ENCODE measurements at regions not wholly inside any gene's neighbourhood (a gene's known extent, or its start where the extent isn't known, plus 50 kb on each side); places are given as distances from the start of the nearest gene placed in this dataset.
"Not testable (repeated sequence)": the region's sequence is repeated elsewhere in the genome, so short reads cannot be mapped to it uniquely, and the experiment has no call there.

DNA sequence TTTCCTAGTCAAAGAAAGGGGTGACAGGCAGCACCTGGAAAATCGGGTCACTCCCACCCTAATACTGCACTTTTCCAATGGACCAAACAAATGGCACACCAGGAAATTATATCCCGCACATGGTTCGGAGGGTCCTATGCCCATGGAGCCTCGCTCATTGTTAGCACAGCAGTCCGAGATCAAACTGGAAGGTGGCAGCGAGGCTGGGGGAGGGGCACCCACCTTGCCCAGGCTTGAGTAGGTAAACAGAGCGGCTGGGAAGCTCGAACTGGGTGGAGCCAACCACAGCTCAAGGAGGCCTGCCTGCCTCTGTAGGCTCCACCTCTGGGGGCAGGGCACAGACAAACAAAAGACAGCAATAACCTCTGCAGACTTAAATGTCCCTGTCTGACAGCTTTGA, 539.2 kb upstream of the ST8SIA4 start:
- WGBS = 88% methylated on average over 8 of the region's 8 CpGs
- H3K4me1 ChIP-seq (ENCODE audit: control insufficient read depth, insufficient read depth, low read depth, low read length); H3K9me3 ChIP-seq (ENCODE audit: control insufficient read depth, low read length); H3K18ac ChIP-seq (ENCODE audit: low read depth in 1 of 2, low read length in 2 of 2); H3K23ac ChIP-seq (ENCODE audit: low read length in 2 of 2); H4K8ac ChIP-seq (ENCODE audit: low read length); H2AFZ ChIP-seq (ENCODE audit: low read depth, low read length); H3K4me2 ChIP-seq (ENCODE audit: low read length, poor library complexity, severe bottlenecking); H2BK15ac ChIP-seq (ENCODE audit: low read depth, poor library complexity, severe bottlenecking); DNase-seq; H3K36me3 ChIP-seq (ENCODE audit: control insufficient read depth in 1 of 2, insufficient read depth in 2 of 2, low read depth in 1 of 2, low read length in 2 of 2); H2BK5ac ChIP-seq (ENCODE audit: low read depth, low read length, poor library complexity, severe bottlenecking); H3K4ac ChIP-seq (ENCODE audit: low read depth in 1 of 2, low read length in 2 of 2); H2BK12ac ChIP-seq (ENCODE audit: low read length in 2 of 2); H4K91ac ChIP-seq (ENCODE audit: low read length); H3K4me3 ChIP-seq (ENCODE audit: insufficient read depth in 1 of 2, low read depth in 1 of 2, low read length in 2 of 2); H3K79me1 ChIP-seq (replicated peaks; ENCODE audit: low read length, poor library complexity, severe bottlenecking); H2BK120ac ChIP-seq (ENCODE audit: low read depth, low read length); H3K27me3 ChIP-seq (ENCODE audit: control insufficient read depth in 1 of 2, insufficient read depth in 1 of 2, low read length in 2 of 2); H2AK5ac ChIP-seq (ENCODE audit: low read length, severe bottlenecking); H3K9ac ChIP-seq (ENCODE audit: low read length); H3K14ac ChIP-seq (ENCODE audit: low read length in 2 of 2); H3K27ac ChIP-seq (ENCODE audit: low read length, poor library complexity, severe bottlenecking): not testable (repeated sequence)

DNA sequence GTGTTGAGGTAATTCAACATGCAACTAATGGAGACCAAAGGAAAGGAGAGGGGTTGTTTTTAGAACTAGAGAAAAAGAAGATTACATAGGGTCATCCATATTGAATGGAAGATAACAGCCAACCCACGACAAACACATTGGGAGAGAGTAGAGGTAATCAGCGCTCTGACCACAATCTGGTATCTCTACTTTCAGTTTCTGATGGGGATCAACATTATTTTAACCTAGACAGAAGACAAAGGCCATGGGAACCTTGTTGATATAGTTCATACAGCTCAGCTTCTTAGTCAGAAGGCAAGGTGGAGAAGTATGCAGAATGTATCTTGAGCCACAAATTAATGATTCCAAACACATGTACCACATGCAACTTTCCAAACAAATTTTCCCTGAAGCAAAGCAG, 537.1 kb upstream of the ST8SIA4 start:
- no peak overlapping the region for H2BK120ac ChIP-seq (ENCODE audit: low read depth, low read length)
- H2AFZ ChIP-seq (ENCODE audit: low read depth, low read length) = no peak overlapping the region
- DNase-seq = no peak
- H3K9ac ChIP-seq (ENCODE audit: low read length) = no peak overlapping the region
- H3K36me3 ChIP-seq (ENCODE audit: control insufficient read depth in 1 of 2, insufficient read depth in 2 of 2, low read depth in 1 of 2, low read length in 2 of 2) = no peaks in the 10 kb centered on the region
- H2AK5ac ChIP-seq (ENCODE audit: low read length, severe bottlenecking) = no peak overlapping the region
- H3K9me3 ChIP-seq (ENCODE audit: control insufficient read depth, low read length) = no peaks in the 10 kb centered on the region
- no peak overlapping the region for H4K91ac ChIP-seq (ENCODE audit: low read length)
- no peak overlapping the region for H3K23ac ChIP-seq (ENCODE audit: low read length in 2 of 2)
- H4K8ac ChIP-seq (ENCODE audit: low read length) = no peak overlapping the region
- no peak overlapping the region for H3K4me3 ChIP-seq (ENCODE audit: insufficient read depth in 1 of 2, low read depth in 1 of 2, low read length in 2 of 2)
- no peak overlapping the region for H3K4ac ChIP-seq (ENCODE audit: low read depth in 1 of 2, low read length in 2 of 2)
- no peaks in the 10 kb centered on the region for H3K27me3 ChIP-seq (ENCODE audit: control insufficient read depth in 1 of 2, insufficient read depth in 1 of 2, low read length in 2 of 2)
- H2BK12ac ChIP-seq (ENCODE audit: low read length in 2 of 2) = no peak overlapping the region
- no peak overlapping the region for H3K14ac ChIP-seq (ENCODE audit: low read length in 2 of 2)
- no peak overlapping the region for H3K27ac ChIP-seq (ENCODE audit: low read length, poor library complexity, severe bottlenecking)
- H3K18ac ChIP-seq (ENCODE audit: low read depth in 1 of 2, low read length in 2 of 2) = no peak overlapping the region
- H3K4me1 ChIP-seq (ENCODE audit: control insufficient read depth, insufficient read depth, low read depth, low read length) = no peaks in the 10 kb centered on the region
- no peaks in the 10 kb centered on the region for H3K79me1 ChIP-seq (replicated peaks; ENCODE audit: low read length, poor library complexity, severe bottlenecking)
- H2BK5ac ChIP-seq (ENCODE audit: low read depth, low read length, poor library complexity, severe bottlenecking) = no peak overlapping the region
- H3K4me2 ChIP-seq (ENCODE audit: low read length, poor library complexity, severe bottlenecking) = no peak overlapping the region
- H2BK15ac ChIP-seq (ENCODE audit: low read depth, poor library complexity, severe bottlenecking) = no peak overlapping the region
- WGBS = 83% methylated on average over 2 of the region's 2 CpGs

- no peak overlapping the region for H3K27ac ChIP-seq (ENCODE audit: low read length, poor library complexity, severe bottlenecking)
- H2BK15ac ChIP-seq (ENCODE audit: low read depth, poor library complexity, severe bottlenecking) = no peak overlapping the region
- no peak overlapping the region for H2BK120ac ChIP-seq (ENCODE audit: low read depth, low read length)
- no peak overlapping the region for H3K4me3 ChIP-seq (ENCODE audit: insufficient read depth in 1 of 2, low read depth in 1 of 2, low read length in 2 of 2)
- H3K9me3 ChIP-seq (ENCODE audit: control insufficient read depth, low read length) = no peaks in the 10 kb centered on the region
- no peak overlapping the region for H4K91ac ChIP-seq (ENCODE audit: low read length)
- H2AFZ ChIP-seq (ENCODE audit: low read depth, low read length) = no peak overlapping the region
- no peaks in the 10 kb centered on the region for H3K27me3 ChIP-seq (ENCODE audit: control insufficient read depth in 1 of 2, insufficient read depth in 1 of 2, low read length in 2 of 2)
- no peak overlapping the region for H3K23ac ChIP-seq (ENCODE audit: low read length in 2 of 2)
- no peak overlapping the region for H3K9ac ChIP-seq (ENCODE audit: low read length)
- 94% methylated on average over 2 of the region's 2 CpGs for WGBS
- H3K4me1 ChIP-seq (ENCODE audit: control insufficient read depth, insufficient read depth, low read depth, low read length) = no peaks in the 10 kb centered on the region
- no peak overlapping the region for H3K4me2 ChIP-seq (ENCODE audit: low read length, poor library complexity, severe bottlenecking)
- H2BK5ac ChIP-seq (ENCODE audit: low read depth, low read length, poor library complexity, severe bottlenecking) = no peak overlapping the region
- H2AK5ac ChIP-seq (ENCODE audit: low read length, severe bottlenecking) = no peak overlapping the region
- no peaks in the 10 kb centered on the region for H3K79me1 ChIP-seq (replicated peaks; ENCODE audit: low read length, poor library complexity, severe bottlenecking)
- no peak overlapping the region for H3K4ac ChIP-seq (ENCODE audit: low read depth in 1 of 2, low read length in 2 of 2)
- H2BK12ac ChIP-seq (ENCODE audit: low read length in 2 of 2) = no peak overlapping the region
- no peaks in the 10 kb centered on the region for H3K36me3 ChIP-seq (ENCODE audit: control insufficient read depth in 1 of 2, insufficient read depth in 2 of 2, low read depth in 1 of 2, low read length in 2 of 2)
- no peak overlapping the region for H3K14ac ChIP-seq (ENCODE audit: low read length in 2 of 2)
- DNase-seq = no peak
- H3K18ac ChIP-seq (ENCODE audit: low read depth in 1 of 2, low read length in 2 of 2) = no peak overlapping the region
- no peak overlapping the region for H4K8ac ChIP-seq (ENCODE audit: low read length)
Observed at GRCh38 chr5:101437351-101437750, 534.3 kb upstream of the ST8SIA4 start.

- Histone ChIP-seq H3K36me3 (ENCODE audit: control insufficient read depth in 1 of 2, insufficient read depth in 2 of 2, low read depth in 1 of 2, low read length in 2 of 2) (no peaks in the 10 kb centered on the region), H3K18ac (ENCODE audit: low read depth in 1 of 2, low read length in 2 of 2) (no peak overlapping the region), H3K4ac (ENCODE audit: low read depth in 1 of 2, low read length in 2 of 2) (no peak overlapping the region), H3K9ac (ENCODE audit: low read length) (peak overlapping the region; percentile 22), H2BK12ac (ENCODE audit: low read length in 2 of 2) (no peak overlapping the region), H3K79me1 (replicated peaks; ENCODE audit: low read length, poor library complexity, severe bottlenecking) (no peaks in the 10 kb centered on the region), H2BK120ac (ENCODE audit: low read depth, low read length) (no peak overlapping the region), H2BK5ac (ENCODE audit: low read depth, low read length, poor library complexity, severe bottlenecking) (no peak overlapping the region), H2AFZ (ENCODE audit: low read depth, low read length) (no peak overlapping the region), H3K4me2 (ENCODE audit: low read length, poor library complexity, severe bottlenecking) (no peak overlapping the region), H3K14ac (ENCODE audit: low read length in 2 of 2) (no peak overlapping the region), H3K23ac (ENCODE audit: low read length in 2 of 2) (no peak overlapping the region), H3K27me3 (ENCODE audit: control insufficient read depth in 1 of 2, insufficient read depth in 1 of 2, low read length in 2 of 2) (no peaks in the 10 kb centered on the region), H2AK5ac (ENCODE audit: low read length, severe bottlenecking) (no peak overlapping the region), H4K8ac (ENCODE audit: low read length) (no peak overlapping the region), H3K4me1 (ENCODE audit: control insufficient read depth, insufficient read depth, low read depth, low read length) (no peaks in the 10 kb centered on the region), H4K91ac (ENCODE audit: low read length) (no peak overlapping the region), H3K27ac (ENCODE audit: low read length, poor library complexity, severe bottlenecking) (no peak overlapping the region), H2BK15ac (ENCODE audit: low read depth, poor library complexity, severe bottlenecking) (no peak overlapping the region), H3K9me3 (ENCODE audit: control insufficient read depth, low read length) (no peaks in the 10 kb centered on the region), H3K4me3 (ENCODE audit: insufficient read depth in 1 of 2, low read depth in 1 of 2, low read length in 2 of 2) (no peak overlapping the region)
- no peak for DNase-seq
- WGBS = 77% methylated on average over 2 of the region's 2 CpGs
Observed at GRCh38 chr5:101435768-101436167, 532.7 kb upstream of the ST8SIA4 start.

All from mesenchymal stem cell (in vitro differentiated cells and primary cell).